HG03039 (cell line): ENCODE measurements at regions not wholly inside any gene's neighbourhood (a gene's known extent, or its start where the extent isn't known, plus 50 kb on each side); places are given as distances from the start of the nearest gene placed in this dataset.

Experiments
- ATAC-seq: cut with Tn5 transposase; IDR thresholded peaks from one replicate; pipeline ENCODE4 v1.9.1; 2021; ENCODE audit warnings: mild to moderate bottlenecking, moderate library complexity; ENCODE audit not compliant: unreplicated experiment

DNA sequence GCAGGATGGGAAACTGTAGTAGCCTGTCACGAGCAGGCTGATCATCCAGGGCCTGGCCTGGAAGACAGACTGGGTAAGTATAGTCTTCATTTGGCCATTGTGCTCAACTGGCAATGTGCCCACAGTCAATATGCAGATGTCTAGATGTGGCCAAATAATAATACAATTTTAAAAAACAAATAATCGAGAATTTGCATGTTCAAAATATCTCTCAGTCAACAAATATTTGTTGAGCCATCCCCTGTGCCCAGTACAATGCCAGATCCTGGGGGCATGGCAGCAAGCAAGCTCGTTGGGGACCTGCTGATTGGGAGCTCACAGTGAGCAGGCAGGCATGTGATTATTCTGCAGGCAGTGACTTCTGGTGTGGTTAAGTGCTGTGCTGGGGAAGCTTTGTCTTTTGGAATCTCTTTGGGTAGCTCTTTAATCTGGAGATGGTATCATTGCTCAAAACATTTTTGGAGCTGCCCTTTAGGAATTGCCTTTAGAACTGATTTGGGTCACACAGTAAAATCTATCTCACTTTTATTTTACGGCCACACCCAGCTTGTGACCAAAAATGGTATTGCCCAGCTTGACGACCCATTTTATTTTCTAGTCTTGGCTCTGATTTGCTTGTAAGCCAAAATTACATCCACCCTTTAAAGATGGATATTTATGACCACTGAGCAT lies 92.2 kb downstream of the PLCE1 start:
- ATAC-seq = no peak

DNA sequence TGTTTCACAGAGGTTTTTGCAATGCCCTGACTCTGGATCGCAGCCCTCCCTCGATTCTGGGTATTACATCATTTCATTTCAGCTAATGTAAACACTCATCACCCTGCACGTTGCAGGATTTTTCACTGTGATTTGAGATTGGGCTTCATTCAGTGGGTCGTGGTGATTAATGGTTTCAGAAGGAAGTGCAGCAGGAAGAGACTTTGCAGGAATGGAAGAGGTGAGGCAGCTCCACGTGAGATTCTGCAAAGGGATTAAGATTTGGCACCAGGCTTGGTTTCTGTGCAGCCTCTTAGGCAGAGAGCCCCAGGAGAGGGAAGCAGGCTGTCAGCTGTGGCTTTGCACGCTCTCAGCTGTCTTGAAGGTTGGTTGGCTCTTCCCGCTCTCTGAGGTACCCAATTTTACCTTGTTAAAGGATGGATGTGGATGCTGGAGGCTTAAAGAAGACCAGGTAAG lies 95.2 kb downstream of the PLCE1 start:
- ATAC-seq = no peak

DNA sequence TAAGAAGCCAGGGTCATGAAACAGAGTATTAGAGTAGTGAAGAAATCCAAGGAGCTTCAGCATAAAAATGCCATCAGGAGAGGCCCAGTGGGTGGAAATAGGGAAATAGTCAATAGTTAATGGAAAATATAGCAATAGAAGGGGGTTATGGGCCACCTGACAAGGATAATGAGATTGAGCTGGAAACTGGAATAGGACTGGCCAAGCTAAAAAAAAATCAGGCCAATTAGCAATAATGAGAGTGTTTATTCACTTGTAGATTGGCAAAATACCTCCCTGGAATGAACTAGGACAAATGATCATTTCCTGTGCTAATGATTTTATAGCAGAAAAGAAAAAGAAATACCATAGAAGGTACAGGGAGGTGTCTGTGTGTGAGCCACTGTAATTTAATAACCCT lies 97.9 kb downstream of the PLCE1 start:
- no peak for ATAC-seq

DNA sequence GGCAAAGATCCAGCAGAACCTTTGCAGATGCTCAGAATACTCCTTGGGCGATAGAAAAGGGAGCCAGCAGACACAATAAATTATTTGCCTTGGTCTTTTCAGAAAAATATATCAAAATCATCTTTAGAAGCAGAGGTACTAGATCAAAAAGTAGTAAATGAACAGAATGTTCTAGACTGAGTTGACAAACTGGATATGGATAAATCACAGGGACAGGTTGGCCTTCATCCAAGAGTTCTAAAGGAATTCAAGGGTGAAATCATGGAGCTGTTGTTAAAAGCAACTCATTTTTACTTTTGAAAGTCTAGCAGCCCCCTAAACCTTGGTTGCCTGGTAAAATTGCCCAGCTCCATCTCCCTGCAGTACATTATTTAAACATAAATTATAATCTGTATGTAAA lies 99.1 kb downstream of the PLCE1 start:
- ATAC-seq = no peak

- no peak for ATAC-seq
Measured at GRCh38 chr10:94093286-94093905, 99.7 kb downstream of the PLCE1 start.

DNA sequence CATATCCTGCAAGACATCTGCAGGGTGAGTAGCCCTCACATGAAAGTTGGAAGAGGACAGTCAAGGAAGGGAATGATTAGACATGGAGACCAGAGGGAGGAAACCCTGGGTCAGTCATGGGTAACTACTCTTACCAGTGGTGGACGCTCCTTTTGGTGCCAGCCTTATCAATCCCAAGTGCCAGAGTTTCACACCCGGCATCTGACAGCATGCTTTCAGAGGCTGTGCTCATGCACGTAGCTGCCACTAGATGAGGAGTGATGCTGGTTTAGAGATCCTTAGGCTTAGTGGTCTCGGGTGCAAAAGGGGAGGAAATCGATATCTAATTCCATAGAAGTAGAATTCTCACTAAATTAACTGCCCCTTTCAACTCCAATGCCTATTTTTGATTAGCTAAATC lies 100.8 kb downstream of the PLCE1 start:
- no peak for ATAC-seq

DNA sequence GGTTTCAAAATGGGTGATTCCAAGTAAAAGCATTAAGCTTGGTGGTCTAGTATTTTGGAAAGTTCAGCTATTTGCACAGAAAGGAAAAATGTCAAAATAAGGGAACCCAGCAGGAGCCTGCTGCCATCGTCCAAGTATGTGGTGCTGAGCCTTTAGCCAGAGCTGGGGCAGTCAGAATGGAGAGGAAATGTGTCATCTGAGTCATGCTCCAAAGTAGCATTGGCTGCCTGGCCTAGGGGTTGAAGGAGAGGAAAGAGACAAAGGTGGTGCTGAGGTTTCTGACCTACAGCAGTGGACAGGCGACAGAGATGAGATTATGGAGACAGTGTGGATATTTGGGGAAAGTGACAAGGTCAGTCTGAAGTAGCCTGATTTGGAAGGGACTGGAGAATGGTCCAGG lies 103.9 kb downstream of the PLCE1 start:
- no peak for ATAC-seq

DNA sequence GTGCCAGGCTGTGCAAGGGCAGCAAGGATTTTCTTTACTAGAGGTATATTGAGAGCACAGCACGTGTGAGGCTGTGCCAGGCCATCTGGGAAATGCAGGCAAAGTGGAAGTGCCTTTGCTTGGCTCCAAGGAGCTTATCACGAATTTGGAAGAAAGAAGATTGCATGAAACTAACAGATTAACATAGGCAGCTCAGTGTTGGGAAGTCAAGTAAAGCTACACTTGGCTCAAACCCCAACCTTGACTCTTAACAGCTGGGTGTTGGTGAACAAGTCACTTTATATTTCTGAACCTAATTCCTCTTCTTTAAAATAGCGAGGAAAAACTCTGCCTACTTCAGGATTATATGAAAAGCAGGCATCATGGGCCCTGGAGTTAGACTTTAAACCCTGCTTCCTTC lies 105.2 kb downstream of the PLCE1 start:
- no peak for ATAC-seq

GRCh38 chr10:94101894-94102293 lies 108.2 kb downstream of the PLCE1 start:
- no peak for ATAC-seq

GRCh38 chr10:94102436-94102835 lies 108.7 kb downstream of the PLCE1 start:
- ATAC-seq = no peak

DNA sequence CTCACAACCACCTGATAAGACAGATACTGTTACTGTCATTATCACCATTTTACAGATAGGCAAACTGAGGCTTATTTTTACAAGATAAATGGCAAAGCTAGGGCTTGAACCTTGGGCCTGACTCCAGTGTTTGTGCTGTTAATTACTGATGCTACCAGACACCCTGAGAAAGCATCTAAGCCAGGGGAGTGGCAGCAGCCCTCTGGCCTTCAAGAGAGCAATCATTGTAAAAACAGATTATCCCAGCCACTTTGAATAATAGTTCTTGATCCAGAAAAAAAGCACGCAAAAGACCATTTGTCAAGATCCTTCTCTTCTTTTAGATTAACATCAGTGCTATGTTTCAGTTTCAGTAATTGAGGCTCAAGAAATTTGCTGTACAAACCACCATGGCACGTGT lies 109.5 kb downstream of the PLCE1 start:
- ATAC-seq = no peak

- no peak for ATAC-seq
Measured at GRCh38 chr10:94103801-94104221, 110.1 kb downstream of the PLCE1 start.

DNA sequence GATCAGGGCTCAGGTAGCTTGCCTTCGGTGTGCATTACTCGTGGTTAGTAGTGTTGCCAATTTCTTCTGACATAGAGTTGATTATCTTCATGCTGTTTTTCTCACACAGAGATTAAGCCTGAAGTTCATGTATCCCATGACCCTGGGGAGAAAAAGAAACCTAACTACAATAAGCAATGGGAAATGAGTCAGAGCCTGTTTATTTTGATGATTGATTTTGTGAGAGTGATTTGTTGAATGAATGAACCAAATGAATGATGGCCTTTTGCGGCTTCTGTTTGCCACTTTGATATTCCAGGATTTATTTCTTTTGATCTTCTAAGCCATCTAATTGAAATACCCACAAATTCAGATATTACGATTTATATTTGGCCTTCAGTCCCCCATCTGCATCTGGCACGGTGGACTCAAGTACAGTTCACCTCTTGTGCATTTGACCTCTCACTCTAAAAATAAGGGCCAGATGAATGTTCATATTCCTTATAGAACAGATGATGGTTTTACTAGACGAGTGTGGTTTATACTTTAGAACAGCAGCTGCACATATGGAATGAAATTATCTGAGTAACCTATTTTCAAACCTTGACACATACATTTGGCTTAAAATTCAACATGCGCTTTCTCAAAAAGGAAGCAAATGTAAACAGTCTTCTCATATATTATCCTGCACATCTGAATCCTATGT lies 110.7 kb downstream of the PLCE1 start:
- no peak for ATAC-seq

DNA sequence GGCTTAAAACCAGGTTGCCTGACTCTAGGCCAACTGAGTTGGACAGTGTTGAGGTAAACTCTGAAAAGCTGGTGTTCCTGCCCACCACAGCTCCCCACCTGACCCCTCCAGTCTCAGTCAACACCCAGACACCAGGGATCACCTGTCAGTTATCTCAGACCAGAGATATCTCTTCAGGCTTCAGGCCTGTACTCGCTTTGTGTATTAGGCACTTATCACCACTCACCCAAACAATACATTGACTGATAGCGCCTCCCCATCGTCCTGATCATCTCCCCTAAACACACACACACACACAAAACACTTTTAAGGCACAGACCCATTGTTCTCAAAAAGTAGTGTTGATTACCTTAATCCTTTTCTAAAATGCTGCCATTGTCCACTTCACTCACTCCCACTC lies 111.5 kb downstream of the PLCE1 start:
- no peak for ATAC-seq

DNA sequence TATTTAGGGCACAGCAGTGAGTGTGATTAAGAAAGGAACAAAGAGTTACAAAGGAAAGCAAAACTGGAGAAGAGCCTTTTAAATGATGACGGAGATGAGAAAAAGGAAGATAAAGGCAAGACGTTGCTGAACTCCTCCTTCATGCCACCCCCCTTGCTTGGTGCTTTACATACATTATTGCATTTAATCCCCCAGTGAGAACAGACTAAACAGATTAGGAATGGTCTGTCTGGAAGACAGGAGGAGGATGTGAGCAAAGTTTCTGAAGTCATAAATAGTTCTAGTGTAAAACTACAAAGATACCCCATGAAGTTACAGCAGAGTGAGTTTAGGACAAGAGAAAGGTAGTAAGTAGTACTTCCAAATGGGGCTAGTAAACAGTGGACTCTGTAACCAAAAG lies 113.5 kb downstream of the PLCE1 start:
- ATAC-seq = no peak

GRCh38 chr10:94108200-94108599 lies 114.5 kb downstream of the PLCE1 start:
- no peak for ATAC-seq

DNA sequence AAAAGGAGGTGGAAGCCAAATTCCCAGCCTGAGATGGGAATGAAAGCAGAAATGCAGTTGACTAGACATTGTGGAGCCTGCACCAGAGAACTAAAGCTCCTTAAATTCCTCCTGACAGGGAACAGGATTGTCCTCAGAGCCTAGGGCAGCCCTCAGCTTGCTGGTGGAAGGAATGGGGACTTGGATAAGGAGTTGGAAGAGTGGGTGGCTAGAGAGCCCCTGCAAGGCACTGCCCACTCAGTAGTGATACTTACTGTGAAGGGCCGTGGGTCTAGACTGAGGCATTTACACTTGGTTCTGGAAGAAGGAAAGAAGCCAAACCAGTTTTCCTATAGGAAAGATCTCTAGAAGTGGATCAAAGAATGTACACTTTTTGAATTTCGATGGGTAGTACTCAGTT lies 117.6 kb downstream of the PLCE1 start:
- ATAC-seq = no peak

DNA sequence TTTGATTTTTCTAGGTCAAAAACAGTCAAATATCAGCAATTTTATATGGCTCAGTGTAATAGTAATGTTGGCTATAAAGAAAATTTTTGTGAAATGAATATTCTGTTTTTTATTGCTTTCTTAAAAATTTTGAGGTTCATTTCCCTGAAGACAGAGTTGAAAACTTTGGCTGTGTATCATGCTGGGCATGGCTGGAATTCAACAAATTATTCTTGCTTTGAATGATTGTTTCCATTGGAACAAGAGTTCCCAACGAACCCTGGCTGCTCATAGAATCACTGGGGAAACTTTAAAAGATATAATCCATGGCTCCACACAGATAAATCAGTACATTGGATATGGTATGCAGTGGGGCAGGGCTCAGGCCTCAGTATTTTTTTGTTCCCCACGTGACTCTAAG lies 118.6 kb downstream of the PLCE1 start:
- no peak for ATAC-seq

DNA sequence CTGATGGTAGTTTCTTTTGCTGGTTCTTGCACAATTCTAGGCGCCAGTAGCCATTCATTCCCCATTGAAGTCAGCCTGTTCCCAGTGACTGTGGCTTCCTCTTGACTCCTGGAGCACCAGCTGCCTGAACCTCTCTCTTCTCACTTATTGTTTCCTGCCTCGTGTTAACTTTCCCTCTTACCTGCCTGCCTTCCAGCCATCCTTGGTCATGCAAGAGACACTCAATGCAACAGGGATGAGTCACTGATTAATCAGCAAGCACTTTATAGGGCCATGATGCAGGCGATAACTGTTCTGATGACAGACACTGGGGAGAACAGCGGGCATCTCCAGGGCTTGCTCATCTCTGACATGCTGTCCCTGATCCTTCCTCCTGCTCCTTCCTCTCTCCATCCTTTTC lies 122.0 kb downstream of the PLCE1 start:
- ATAC-seq = no peak

DNA sequence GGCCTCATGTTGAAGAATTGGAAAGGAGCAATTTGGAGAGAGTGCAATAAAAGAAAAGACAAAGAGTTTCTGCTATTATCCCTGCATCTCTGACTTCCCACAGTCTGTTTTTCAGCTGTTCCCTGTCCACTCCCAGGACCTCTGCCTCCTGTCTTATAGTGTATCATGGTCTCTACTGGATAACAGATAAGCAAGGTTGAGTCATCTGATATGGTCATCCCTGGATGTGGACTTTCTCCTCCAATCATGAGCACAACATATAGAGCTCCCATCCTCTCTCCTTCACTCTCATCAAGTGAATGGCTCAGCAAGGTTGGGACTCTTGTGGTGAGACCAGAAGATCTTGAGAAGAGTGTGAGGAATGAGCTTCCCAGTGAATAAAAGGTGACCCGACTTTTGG lies 123.1 kb downstream of the PLCE1 start:
- ATAC-seq = no peak

DNA sequence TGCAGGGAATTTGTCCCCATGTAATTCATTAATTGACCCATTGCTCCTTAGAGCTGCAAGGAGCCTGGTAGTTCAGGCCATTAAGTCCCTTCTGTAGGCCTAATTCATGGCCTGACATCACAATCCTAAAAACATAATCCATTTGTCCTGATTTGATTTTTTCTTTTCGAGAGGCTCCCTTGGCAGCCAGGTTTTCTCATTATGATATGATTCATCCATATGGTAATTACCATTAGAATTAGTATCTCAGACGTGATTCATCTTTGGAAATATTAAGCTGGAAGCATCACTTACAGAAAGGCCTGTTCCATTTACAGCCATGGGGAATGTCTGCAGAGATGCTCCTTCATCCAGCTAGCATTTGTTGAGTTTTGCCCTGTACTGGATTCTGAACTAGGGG lies 128.5 kb downstream of the PLCE1 start:
- no peak for ATAC-seq

DNA sequence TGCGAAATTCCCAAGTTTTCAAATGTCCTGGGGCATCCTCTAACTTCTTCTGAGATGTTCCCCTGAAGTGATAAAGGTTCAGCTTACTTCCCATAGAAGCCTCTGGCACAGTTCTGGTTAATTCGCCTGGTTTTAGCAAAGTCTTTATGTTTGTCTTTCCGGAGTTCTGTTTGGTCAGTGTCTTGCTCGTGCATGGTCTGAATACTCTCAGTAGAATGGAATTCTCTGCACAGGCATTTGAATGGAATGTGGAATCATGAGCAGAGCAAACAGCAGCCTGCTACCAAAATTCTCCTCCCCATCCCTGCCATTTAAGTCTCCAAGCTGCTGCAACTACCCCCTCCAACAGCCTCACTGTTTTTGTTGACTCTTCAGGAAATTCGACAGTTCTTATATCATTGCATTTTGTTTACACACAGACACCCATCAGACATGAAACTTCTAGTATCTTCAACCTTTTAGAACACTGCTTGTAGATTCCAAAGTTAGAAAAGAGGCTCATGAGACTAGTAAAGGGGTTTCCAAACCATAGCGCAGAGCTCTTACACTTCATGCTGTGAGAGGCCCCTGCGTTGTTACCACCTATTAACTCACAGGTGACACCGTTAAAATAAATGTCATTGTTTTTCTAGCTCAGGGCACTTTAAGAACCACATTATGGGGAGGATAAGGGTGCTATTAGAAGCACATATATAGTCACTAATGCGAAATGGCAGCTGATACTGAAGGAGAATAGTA lies 129.7 kb downstream of the PLCE1 start:
- ATAC-seq = no peak
